ENCODE measurements at regions not wholly inside any gene's neighbourhood (a gene's known extent, or its start where the extent isn't known, plus 50 kb on each side); places are given as distances from the start of the nearest gene placed in this dataset.

DNA sequence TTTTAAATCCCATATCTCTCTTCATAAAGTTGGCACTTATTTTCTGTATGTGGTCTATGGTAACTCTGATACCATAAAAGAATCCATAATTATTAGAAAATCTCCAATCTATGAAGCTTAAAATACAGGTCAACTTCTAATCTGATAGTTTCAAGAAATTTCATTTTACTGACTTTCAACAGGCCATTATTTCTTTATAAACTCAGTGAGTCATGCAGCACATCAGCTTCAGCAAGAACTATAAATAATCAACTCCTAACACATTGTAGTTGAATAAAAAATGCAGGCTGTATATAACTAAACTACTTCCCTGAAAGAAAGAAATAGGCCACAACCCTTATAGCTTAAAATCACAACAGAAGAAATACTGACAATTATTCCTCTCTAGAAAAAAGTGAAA lies 204.3 kb upstream of the CCDC150 start:
- TF ChIP-seq CEBPB (IDR thresholded peaks at IDR 0.05) = no peak
- TF ChIP-seq EGR1 (IDR thresholded peaks at IDR 0.05) = no peak
- no peak for TF ChIP-seq NFIC (IDR thresholded peaks at IDR 0.05)
- TF ChIP-seq, protein P1, sequence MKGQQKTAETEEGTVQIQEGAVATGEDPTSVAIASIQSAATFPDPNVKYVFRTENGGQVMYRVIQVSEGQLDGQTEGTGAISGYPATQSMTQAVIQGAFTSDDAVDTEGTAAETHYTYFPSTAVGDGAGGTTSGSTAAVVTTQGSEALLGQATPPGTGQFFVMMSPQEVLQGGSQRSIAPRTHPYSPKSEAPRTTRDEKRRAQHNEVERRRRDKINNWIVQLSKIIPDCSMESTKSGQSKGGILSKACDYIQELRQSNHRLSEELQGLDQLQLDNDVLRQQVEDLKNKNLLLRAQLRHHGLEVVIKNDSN (IDR thresholded peaks at IDR 0.05) = no peak
- TF ChIP-seq, protein P2, sequence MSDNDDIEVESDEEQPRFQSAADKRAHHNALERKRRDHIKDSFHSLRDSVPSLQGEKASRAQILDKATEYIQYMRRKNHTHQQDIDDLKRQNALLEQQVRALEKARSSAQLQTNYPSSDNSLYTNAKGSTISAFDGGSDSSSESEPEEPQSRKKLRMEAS (IDR thresholded peaks at IDR 0.05) = no peak
- no peak for TF ChIP-seq YY1 (IDR thresholded peaks at IDR 0.05; ENCODE audit: low read depth)
- TF ChIP-seq EP300 (IDR thresholded peaks at IDR 0.05; ENCODE audit: borderline replicate concordance) = no peak
- no peak for TF ChIP-seq ZBTB7A (IDR thresholded peaks at IDR 0.05; ENCODE audit: low read depth)

DNA sequence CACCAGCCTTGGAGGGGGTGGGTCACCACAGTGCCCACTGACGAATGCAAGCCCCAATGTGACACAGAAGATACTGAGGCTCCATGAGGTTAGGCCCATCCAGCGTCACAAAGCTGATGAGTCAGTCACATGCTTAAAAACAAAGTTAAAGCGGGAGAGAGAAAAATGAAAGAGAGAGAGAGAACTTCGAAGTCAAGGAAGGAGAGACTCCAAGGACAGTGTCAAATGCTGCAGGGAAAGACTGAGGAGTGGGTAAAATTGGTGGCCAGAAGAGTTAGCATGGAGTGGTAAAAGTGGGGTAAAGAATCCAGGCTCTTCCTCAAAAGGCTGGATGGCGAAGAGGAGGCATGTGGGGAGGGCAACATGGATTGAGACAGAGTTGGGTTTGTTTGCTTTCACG lies 201.9 kb upstream of the CCDC150 start:
- TF ChIP-seq EGR1 (IDR thresholded peaks at IDR 0.05) (no peak), EP300 (IDR thresholded peaks at IDR 0.05; ENCODE audit: borderline replicate concordance) (no peak), CREB1 (IDR thresholded peaks at IDR 0.05; ENCODE audit: low read depth) (no peak), TEAD4 (IDR thresholded peaks at IDR 0.05) (no peak), TAF1 (IDR thresholded peaks at IDR 0.05; ENCODE audit: low read depth) (no peak)

DNA sequence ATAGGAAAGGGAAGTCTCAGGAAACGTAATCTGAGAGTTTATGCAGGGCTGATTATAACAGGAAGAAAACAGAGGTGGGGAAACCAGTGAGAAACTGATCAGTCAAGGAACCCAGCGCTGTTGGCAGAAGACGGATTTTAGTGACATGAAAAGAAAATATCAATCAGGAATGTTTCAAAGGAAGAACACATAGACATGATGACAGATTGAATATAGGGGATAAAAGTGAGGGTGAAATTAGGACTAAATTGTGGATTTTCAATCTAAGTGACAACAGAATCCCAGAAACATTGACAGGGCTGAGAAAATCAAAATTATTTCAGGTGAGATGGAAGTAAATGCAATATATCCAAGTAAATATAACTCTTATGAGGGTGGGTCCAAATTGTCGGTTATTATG lies 199.8 kb upstream of the CCDC150 start:
- TF ChIP-seq CEBPB (IDR thresholded peaks at IDR 0.05) = no peak
- TF ChIP-seq YY1 (IDR thresholded peaks at IDR 0.05; ENCODE audit: low read depth) = no peak
- TF ChIP-seq, protein P2 (IDR thresholded peaks at IDR 0.05) = no peak
- no peak for TF ChIP-seq ZBTB7A (IDR thresholded peaks at IDR 0.05; ENCODE audit: low read depth)
- TF ChIP-seq CREB1 (IDR thresholded peaks at IDR 0.05; ENCODE audit: low read depth) = no peak
- TF ChIP-seq EP300 (IDR thresholded peaks at IDR 0.05; ENCODE audit: borderline replicate concordance) = no peak
- TF ChIP-seq, protein P3, sequence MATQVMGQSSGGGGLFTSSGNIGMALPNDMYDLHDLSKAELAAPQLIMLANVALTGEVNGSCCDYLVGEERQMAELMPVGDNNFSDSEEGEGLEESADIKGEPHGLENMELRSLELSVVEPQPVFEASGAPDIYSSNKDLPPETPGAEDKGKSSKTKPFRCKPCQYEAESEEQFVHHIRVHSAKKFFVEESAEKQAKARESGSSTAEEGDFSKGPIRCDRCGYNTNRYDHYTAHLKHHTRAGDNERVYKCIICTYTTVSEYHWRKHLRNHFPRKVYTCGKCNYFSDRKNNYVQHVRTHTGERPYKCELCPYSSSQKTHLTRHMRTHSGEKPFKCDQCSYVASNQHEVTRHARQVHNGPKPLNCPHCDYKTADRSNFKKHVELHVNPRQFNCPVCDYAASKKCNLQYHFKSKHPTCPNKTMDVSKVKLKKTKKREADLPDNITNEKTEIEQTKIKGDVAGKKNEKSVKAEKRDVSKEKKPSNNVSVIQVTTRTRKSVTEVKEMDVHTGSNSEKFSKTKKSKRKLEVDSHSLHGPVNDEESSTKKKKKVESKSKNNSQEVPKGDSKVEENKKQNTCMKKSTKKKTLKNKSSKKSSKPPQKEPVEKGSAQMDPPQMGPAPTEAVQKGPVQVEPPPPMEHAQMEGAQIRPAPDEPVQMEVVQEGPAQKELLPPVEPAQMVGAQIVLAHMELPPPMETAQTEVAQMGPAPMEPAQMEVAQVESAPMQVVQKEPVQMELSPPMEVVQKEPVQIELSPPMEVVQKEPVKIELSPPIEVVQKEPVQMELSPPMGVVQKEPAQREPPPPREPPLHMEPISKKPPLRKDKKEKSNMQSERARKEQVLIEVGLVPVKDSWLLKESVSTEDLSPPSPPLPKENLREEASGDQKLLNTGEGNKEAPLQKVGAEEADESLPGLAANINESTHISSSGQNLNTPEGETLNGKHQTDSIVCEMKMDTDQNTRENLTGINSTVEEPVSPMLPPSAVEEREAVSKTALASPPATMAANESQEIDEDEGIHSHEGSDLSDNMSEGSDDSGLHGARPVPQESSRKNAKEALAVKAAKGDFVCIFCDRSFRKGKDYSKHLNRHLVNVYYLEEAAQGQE (IDR thresholded peaks at IDR 0.05; ENCODE audit: low read depth) = no peak
- no peak for TF ChIP-seq TAF1 (IDR thresholded peaks at IDR 0.05; ENCODE audit: low read depth)
- no peak for TF ChIP-seq NFIC (IDR thresholded peaks at IDR 0.05)
- TF ChIP-seq, protein P1 (IDR thresholded peaks at IDR 0.05) = no peak
- TF ChIP-seq EGR1 (IDR thresholded peaks at IDR 0.05) = no peak
- no peak for TF ChIP-seq TCF12 (IDR thresholded peaks at IDR 0.05; ENCODE audit: low read depth)
- no peak for TF ChIP-seq FOXM1 (IDR thresholded peaks at IDR 0.05; ENCODE audit: borderline replicate concordance, low read depth)
- TF ChIP-seq RAD21 (IDR thresholded peaks at IDR 0.05; ENCODE audit: low read depth) = no peak
- TF ChIP-seq TEAD4 (IDR thresholded peaks at IDR 0.05) = no peak

DNA sequence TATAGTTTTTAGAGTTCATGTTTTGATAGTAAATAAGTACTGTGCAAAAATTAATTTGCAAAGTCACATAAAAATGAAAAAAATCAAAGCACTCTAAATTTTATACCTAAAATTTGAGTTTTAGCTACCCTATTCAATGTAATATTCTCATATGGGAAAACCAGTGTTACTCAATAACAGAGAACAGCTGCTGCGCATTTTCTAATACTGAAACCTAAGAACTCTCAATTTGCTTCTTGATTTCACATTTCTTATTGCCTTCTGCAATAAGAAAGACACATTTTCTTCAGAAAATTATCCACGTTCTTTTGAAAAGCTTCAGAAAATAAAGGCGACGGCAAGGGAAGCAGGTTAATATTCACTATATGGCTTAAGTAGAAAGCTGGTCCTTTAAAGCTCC lies 199.1 kb upstream of the CCDC150 start:
- no peak for TF ChIP-seq EGR1 (IDR thresholded peaks at IDR 0.05)

DNA sequence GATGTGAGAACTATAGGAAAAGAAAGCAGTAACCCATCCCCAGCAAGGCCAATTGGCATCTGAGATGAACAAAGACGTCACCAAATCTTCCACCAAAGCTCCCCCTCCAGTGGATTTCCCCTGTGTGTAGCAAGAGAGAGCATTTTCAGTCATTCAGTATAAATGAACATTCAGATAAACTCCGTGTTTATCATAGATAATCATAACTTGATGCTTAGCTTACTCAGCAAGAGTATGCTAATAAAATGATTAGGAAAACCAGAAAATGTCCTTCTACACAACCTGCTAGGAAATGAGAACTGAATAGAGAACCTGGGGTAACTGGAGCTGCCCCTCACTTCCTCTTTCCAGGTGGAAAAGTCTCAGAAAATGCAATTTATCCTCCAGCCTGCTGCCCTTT lies 198.0 kb upstream of the CCDC150 start:
- TF ChIP-seq EP300 (IDR thresholded peaks at IDR 0.05; ENCODE audit: borderline replicate concordance) = no peak
- TF ChIP-seq, protein P3 (IDR thresholded peaks at IDR 0.05; ENCODE audit: low read depth) = no peak
- TF ChIP-seq CREB1 (IDR thresholded peaks at IDR 0.05; ENCODE audit: low read depth) = no peak
- TF ChIP-seq TEAD4 (IDR thresholded peaks at IDR 0.05) = no peak
- TF ChIP-seq TCF12 (IDR thresholded peaks at IDR 0.05; ENCODE audit: low read depth) = no peak
- TF ChIP-seq, protein P2 (IDR thresholded peaks at IDR 0.05) = no peak
- no peak for TF ChIP-seq FOXM1 (IDR thresholded peaks at IDR 0.05; ENCODE audit: borderline replicate concordance, low read depth)
- no peak for TF ChIP-seq TAF1 (IDR thresholded peaks at IDR 0.05; ENCODE audit: low read depth)
- no peak for TF ChIP-seq ZBTB7A (IDR thresholded peaks at IDR 0.05; ENCODE audit: low read depth)
- no peak for TF ChIP-seq RAD21 (IDR thresholded peaks at IDR 0.05; ENCODE audit: low read depth)
- no peak for TF ChIP-seq YY1 (IDR thresholded peaks at IDR 0.05; ENCODE audit: low read depth)
- TF ChIP-seq, protein P1 (IDR thresholded peaks at IDR 0.05) = no peak
- TF ChIP-seq EGR1 (IDR thresholded peaks at IDR 0.05) = no peak
- no peak for TF ChIP-seq NFIC (IDR thresholded peaks at IDR 0.05)

DNA sequence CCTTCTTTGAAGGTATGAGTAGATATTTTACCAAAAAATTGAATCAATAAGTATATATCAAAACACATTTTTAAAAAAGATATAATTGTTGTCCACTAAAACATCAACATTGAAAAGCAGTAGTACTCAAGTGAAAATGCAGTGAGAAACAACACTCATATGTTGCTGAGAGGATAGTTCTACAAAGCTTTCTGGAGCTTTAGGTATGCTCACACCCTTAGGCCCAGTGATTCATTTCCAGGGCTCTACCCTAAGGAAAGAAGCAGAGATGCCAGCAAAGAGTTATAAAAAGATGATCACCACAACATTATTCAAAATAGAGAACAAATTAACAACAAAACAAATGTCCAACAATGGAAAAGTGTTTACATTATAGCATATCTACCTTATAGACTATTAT lies 197.3 kb upstream of the CCDC150 start:
- TF ChIP-seq CEBPB (IDR thresholded peaks at IDR 0.05) (no peak), EGR1 (IDR thresholded peaks at IDR 0.05) (no peak), TEAD4 (IDR thresholded peaks at IDR 0.05) (no peak), CREB1 (IDR thresholded peaks at IDR 0.05; ENCODE audit: low read depth) (no peak), NFIC (IDR thresholded peaks at IDR 0.05) (no peak), ZBTB7A (IDR thresholded peaks at IDR 0.05; ENCODE audit: low read depth) (no peak), EP300 (IDR thresholded peaks at IDR 0.05; ENCODE audit: borderline replicate concordance) (no peak), TAF1 (IDR thresholded peaks at IDR 0.05; ENCODE audit: low read depth) (no peak), YY1 (IDR thresholded peaks at IDR 0.05; ENCODE audit: low read depth) (no peak), FOXM1 (IDR thresholded peaks at IDR 0.05; ENCODE audit: borderline replicate concordance, low read depth) (no peak), RAD21 (IDR thresholded peaks at IDR 0.05; ENCODE audit: low read depth) (no peak), TCF12 (IDR thresholded peaks at IDR 0.05; ENCODE audit: low read depth) (no peak)
- TF ChIP-seq, protein P3 (IDR thresholded peaks at IDR 0.05; ENCODE audit: low read depth) = no peak
- TF ChIP-seq, protein P2 (IDR thresholded peaks at IDR 0.05) = no peak
